HFFc6 (cell line): ENCODE measurements at regions not wholly inside any gene's neighbourhood (a gene's known extent, or its start where the extent isn't known, plus 50 kb on each side); places are given as distances from the start of the nearest gene placed in this dataset.

Experiments used
- DNase-seq: peaks from one replicate; pipeline ENCODE4 v3.0.0-alpha.2; 2018
- H3K27ac Mint-ChIP-seq: 2 replicates; pipeline ENCODE4 v1.8.0; 2020; ENCODE audit warnings: mild to moderate bottlenecking, mixed read lengths
- H3K27me3 Mint-ChIP-seq: 2 replicates; pipeline ENCODE4 v1.8.0; 2021; ENCODE audit warnings: mild to moderate bottlenecking, moderate library complexity, mixed read lengths; ENCODE audit not compliant: insufficient read depth
- H3K36me3 Mint-ChIP-seq: 2 replicates; pipeline ENCODE4 v1.8.0; 2021; ENCODE audit warnings: low read depth, mixed read lengths
- H3K4me1 Mint-ChIP-seq: 2 replicates; pipeline ENCODE4 v1.8.0; 2020; ENCODE audit warnings: low read depth, mixed read lengths
- H3K4me3 Mint-ChIP-seq: 2 replicates; pipeline ENCODE4 v1.8.0; 2020; ENCODE audit warnings: mild to moderate bottlenecking, moderate library complexity, mixed read lengths
- H3K9me3 Mint-ChIP-seq: 2 replicates; pipeline ENCODE4 v1.8.0; 2020; ENCODE audit warnings: mild to moderate bottlenecking, mixed read lengths
- CTCF ChIP-seq: fragments of 200-600 bp; sonication (generic); IDR thresholded peaks from 2 replicates; pipeline ENCODE4 v1.5.0; 2021; ENCODE audit warnings: antibody characterized with exemption, mild to moderate bottlenecking

- Mint-ChIP-seq H3K27me3 (no peaks in the 10 kb centered on the region), H3K4me1 (no peaks in the 10 kb centered on the region), H3K36me3 (peaks cover 5% of the 10 kb centered on the region), H3K9me3 (peaks cover 63% of the 10 kb centered on the region), H3K4me3 (no peak overlapping the region), H3K27ac (no peak overlapping the region)
- DNase-seq = no peak
- no peak for TF ChIP-seq CTCF
These were observed 326.4 kb downstream of the CYRIA start for GRCh38 chr2:16339206-16339605.

GRCh38 chr2:16338026-16338425 lies 327.6 kb downstream of the CYRIA start:
- Mint-ChIP-seq H3K36me3 (peaks cover 5% of the 10 kb centered on the region), H3K4me3 (no peak overlapping the region), H3K27me3 (no peaks in the 10 kb centered on the region), H3K9me3 (peaks cover 63% of the 10 kb centered on the region), H3K27ac (no peak overlapping the region), H3K4me1 (no peaks in the 10 kb centered on the region)
- no peak for DNase-seq
- TF ChIP-seq CTCF = no peak

- H3K36me3 Mint-ChIP-seq = peaks cover 5% of the 10 kb centered on the region
- H3K9me3 Mint-ChIP-seq = peaks cover 60% of the 10 kb centered on the region
- no peak overlapping the region for H3K27ac Mint-ChIP-seq
- no peaks in the 10 kb centered on the region for H3K4me1 Mint-ChIP-seq
- no peak overlapping the region for H3K4me3 Mint-ChIP-seq
- DNase-seq = no peak
- no peak for TF ChIP-seq CTCF
- H3K27me3 Mint-ChIP-seq = no peaks in the 10 kb centered on the region
These were observed 328.7 kb downstream of the CYRIA start for GRCh38 chr2:16336916-16337315.

- DNase-seq = no peak
- no peak overlapping the region for H3K4me3 Mint-ChIP-seq
- TF ChIP-seq CTCF = no peak
- H3K27ac Mint-ChIP-seq = no peak overlapping the region
- H3K9me3 Mint-ChIP-seq = peaks cover 59% of the 10 kb centered on the region
- H3K36me3 Mint-ChIP-seq = peaks cover 5% of the 10 kb centered on the region
- no peaks in the 10 kb centered on the region for H3K27me3 Mint-ChIP-seq
- no peaks in the 10 kb centered on the region for H3K4me1 Mint-ChIP-seq
These were observed 329.1 kb downstream of the CYRIA start for GRCh38 chr2:16336491-16336890.

- H3K4me3 Mint-ChIP-seq = no peak overlapping the region
- TF ChIP-seq CTCF = no peak
- no peak for DNase-seq
- H3K27me3 Mint-ChIP-seq = no peaks in the 10 kb centered on the region
- H3K36me3 Mint-ChIP-seq = peaks cover 7% of the 10 kb centered on the region
- H3K9me3 Mint-ChIP-seq = peaks cover 59% of the 10 kb centered on the region
- no peaks in the 10 kb centered on the region for H3K4me1 Mint-ChIP-seq
- H3K27ac Mint-ChIP-seq = no peak overlapping the region
These were observed 329.7 kb downstream of the CYRIA start for GRCh38 chr2:16335947-16336346.

GRCh38 chr2:16335604-16335930 lies 330.1 kb downstream of the CYRIA start:
- H3K4me1 Mint-ChIP-seq = no peaks in the 10 kb centered on the region
- H3K36me3 Mint-ChIP-seq = peaks cover 11% of the 10 kb centered on the region
- H3K27ac Mint-ChIP-seq = no peak overlapping the region
- DNase-seq = no peak
- H3K9me3 Mint-ChIP-seq = peaks cover 59% of the 10 kb centered on the region
- no peak overlapping the region for H3K4me3 Mint-ChIP-seq
- no peak for TF ChIP-seq CTCF
- no peaks in the 10 kb centered on the region for H3K27me3 Mint-ChIP-seq
